Right lobe of liver (tissue), 4 donors: ENCODE measurements at regions not wholly inside any gene's neighbourhood (a gene's known extent, or its start where the extent isn't known, plus 50 kb on each side); places are given as distances from the start of the nearest gene placed in this dataset.

ENCODE experiments used
- CTCF ChIP-seq, 4 donors: fragments of 200-600 bp in 3 of 4; fragments of 450-650 bp in 1 of 4; IDR thresholded peaks; one replicate each; pipeline versions ENCODE4 v1.5.1 to v1.8.0; 2016 to 2022; ENCODE audit warnings: antibody characterized with exemption in 4 of 4, mild to moderate bottlenecking in 2 of 4
- POLR2A ChIP-seq: fragments of 450-650 bp; IDR thresholded peaks from one replicate; pipeline ENCODE4 v1.6.1; 2017; ENCODE audit warnings: antibody characterized with exemption, mild to moderate bottlenecking
- donor health status: DM: no; HTN: no; CAD: no.
- donor health status: DM: no; HTN: no; CAD: no.
- donor health status: DM: no; HTN: yes; CAD: no.

- TF ChIP-seq CTCF (IDR thresholded peaks at IDR 0.05) (no peak), POLR2A (no peak)
Observed at GRCh38 chr10:3872712-3873329, 87.8 kb upstream of the KLF6 start.
